H9 (cell line): ENCODE measurements at regions not wholly inside any gene's neighbourhood (a gene's known extent, or its start where the extent isn't known, plus 50 kb on each side); places are given as distances from the start of the nearest gene placed in this dataset.

ENCODE experiments used
- DNase-seq: peaks from one replicate; pipeline ENCODE4 v3.0.0-alpha.2; 2017
- H2AFZ ChIP-seq: one replicate; pipeline ENCODE4 v1.6.1; 2013; ENCODE audit warnings: mild to moderate bottlenecking, low read length, control low read depth, moderate library complexity
- H2AK5ac ChIP-seq: 2 replicates; pipeline ENCODE4 v1.6.1; 2013; ENCODE audit warnings: low read length, control low read depth, mixed read lengths; ENCODE audit not compliant: insufficient read length
- H2BK120ac ChIP-seq: one replicate; pipeline ENCODE4 v1.6.1; 2013; ENCODE audit warnings: low read depth, mild to moderate bottlenecking, low read length, control low read depth, inconsistent platforms; ENCODE audit not compliant: poor library complexity, severe bottlenecking
- H2BK12ac ChIP-seq: 2 replicates; pipeline ENCODE4 v1.6.1; 2013; ENCODE audit warnings: low read length, control low read depth, mixed read lengths, low read depth; ENCODE audit not compliant: insufficient read length
- H2BK15ac ChIP-seq: 2 replicates; pipeline ENCODE4 v1.6.1; 2013; ENCODE audit warnings: low read depth, low read length, control low read depth
- H2BK20ac ChIP-seq: one replicate; pipeline ENCODE4 v1.6.1; 2013; ENCODE audit warnings: low read depth, mild to moderate bottlenecking, low read length, control low read depth, inconsistent platforms; ENCODE audit not compliant: poor library complexity, severe bottlenecking
- H2BK5ac ChIP-seq: 2 replicates; pipeline ENCODE4 v1.6.1; 2013; ENCODE audit warnings: low read length, control low read depth, mixed read lengths; ENCODE audit not compliant: insufficient read length
- H3K14ac ChIP-seq: 2 replicates; pipeline ENCODE4 v1.6.1; 2013; ENCODE audit warnings: low read length, control low read depth; ENCODE audit not compliant: insufficient read depth
- H3K18ac ChIP-seq: 2 replicates; pipeline ENCODE4 v1.6.1; 2013; ENCODE audit warnings: low read depth, mild to moderate bottlenecking, mixed read lengths, low read length, control low read depth; ENCODE audit not compliant: insufficient read length
- H3K23ac ChIP-seq: 2 replicates; pipeline ENCODE4 v1.6.1; 2013; ENCODE audit warnings: low read length, control low read depth, mixed read lengths, low read depth; ENCODE audit not compliant: insufficient read length
- H3K23me2 ChIP-seq: 2 replicates; pipeline ENCODE4 v1.6.1; 2013; ENCODE audit warnings: low read depth, mild to moderate bottlenecking, mixed read lengths, low read length, control low read depth; ENCODE audit not compliant: insufficient read length, poor library complexity, severe bottlenecking
- H3K27ac ChIP-seq: 2 replicates; pipeline ENCODE4 v1.5.1; 2013; ENCODE audit warnings: low read length, control low read depth, mixed read lengths, low read depth; ENCODE audit not compliant: insufficient read length
- H3K27me3 ChIP-seq: 2 replicates; pipeline ENCODE4 v1.6.1; 2013; ENCODE audit warnings: low read length, control low read depth, inconsistent platforms; ENCODE audit not compliant: insufficient read depth
- H3K4ac ChIP-seq: 2 replicates; pipeline ENCODE4 v1.6.1; 2013; ENCODE audit warnings: low read depth, mild to moderate bottlenecking, control low read depth, inconsistent platforms, low read length, moderate library complexity
- H3K4me1 ChIP-seq: 2 replicates; pipeline ENCODE4 v1.6.1; 2013; ENCODE audit warnings: low read length, control low read depth, inconsistent platforms; ENCODE audit not compliant: insufficient read depth
- H3K4me2 ChIP-seq: 2 replicates; pipeline ENCODE4 v1.6.1; 2013; ENCODE audit warnings: low read length, control low read depth, mixed read lengths; ENCODE audit not compliant: insufficient read length, insufficient read depth
- H3K56ac ChIP-seq: 2 replicates; pipeline ENCODE4 v1.6.1; 2013; ENCODE audit warnings: low read depth, mild to moderate bottlenecking, mixed read lengths, low read length, control low read depth; ENCODE audit not compliant: insufficient read length
- H3K79me1 ChIP-seq: 2 replicates; pipeline ENCODE4 v1.6.1; 2013; ENCODE audit warnings: low read depth, mild to moderate bottlenecking, moderate library complexity, low read length, control low read depth, inconsistent platforms; ENCODE audit not compliant: insufficient read depth, poor library complexity, severe bottlenecking
- H3K79me2 ChIP-seq: 2 replicates; pipeline ENCODE4 v1.6.1; 2013; ENCODE audit warnings: low read length, control low read depth, inconsistent platforms; ENCODE audit not compliant: insufficient read depth
- H3K9ac ChIP-seq: 2 replicates; pipeline ENCODE4 v1.6.1; 2013; ENCODE audit warnings: low read length, control low read depth, mixed read lengths; ENCODE audit not compliant: insufficient read length; ENCODE audit errors: extremely low read depth
- H3K9me3 ChIP-seq: one replicate; pipeline ENCODE4 v1.6.1; 2013; ENCODE audit warnings: low read depth, low read length, inconsistent platforms; ENCODE audit not compliant: control insufficient read depth
- H3T11ph ChIP-seq: one replicate; pipeline ENCODE4 v1.6.1; 2013; ENCODE audit warnings: mild to moderate bottlenecking, low read length, control low read depth, inconsistent platforms
- H4K20me1 ChIP-seq: one replicate; pipeline ENCODE4 v1.6.1; 2013; ENCODE audit not compliant: control insufficient read depth, insufficient read length, insufficient read depth
- H4K5ac ChIP-seq: 2 replicates; pipeline ENCODE4 v1.6.1; 2013; ENCODE audit warnings: low read depth, mild to moderate bottlenecking, mixed read lengths, low read length, control low read depth; ENCODE audit not compliant: insufficient read length
- H4K8ac ChIP-seq: replicated peaks from 2 replicates; pipeline ENCODE4 v1.6.1; 2013; ENCODE audit warnings: low read length, control low read depth, mixed read lengths, low read depth; ENCODE audit not compliant: insufficient read length
- H4K91ac ChIP-seq: 2 replicates; pipeline ENCODE4 v1.6.1; 2013; ENCODE audit warnings: low read depth, mild to moderate bottlenecking, moderate library complexity, mixed read lengths, low read length, control low read depth; ENCODE audit not compliant: insufficient read length
- H3K27ac Mint-ChIP-seq, 3 experiments: 2 replicates in 2 of 3; 3 replicates in 1 of 3; pipeline ENCODE4 v1.8.0; 2020 to 2021; ENCODE audit warnings: mixed read lengths in 3 of 3, mild to moderate bottlenecking in 1 of 3, moderate library complexity in 1 of 3
- H3K27me3 Mint-ChIP-seq: 2 replicates; pipeline ENCODE4 v1.8.0; 2021; ENCODE audit warnings: low read depth, mild to moderate bottlenecking, moderate library complexity, mixed read lengths
- H3K36me3 Mint-ChIP-seq, 3 experiments: 2 replicates in 2 of 3; 3 replicates in 1 of 3; pipeline ENCODE4 v1.8.0; 2020 to 2021; ENCODE audit warnings: low read depth in 3 of 3, mixed read lengths in 3 of 3; ENCODE audit not compliant: insufficient read depth in 1 of 3
- H3K4me1 Mint-ChIP-seq, 2 experiments: 2 replicates each; pipeline ENCODE4 v1.8.0; 2020; ENCODE audit warnings: mixed read lengths in 2 of 2
- H3K4me3 Mint-ChIP-seq, 2 experiments: 2 replicates in 1 of 2; 3 replicates in 1 of 2; pipeline ENCODE4 v1.8.0; 2020 to 2021; ENCODE audit warnings: mild to moderate bottlenecking in 2 of 2, mixed read lengths in 2 of 2, moderate library complexity in 1 of 2
- H3K9me3 Mint-ChIP-seq, 2 experiments: 2 replicates in 1 of 2; 3 replicates in 1 of 2; pipeline ENCODE4 v1.8.0; 2020; ENCODE audit warnings: mild to moderate bottlenecking in 2 of 2, mixed read lengths in 2 of 2, moderate library complexity in 1 of 2
- WGBS: extraction: QIAGEN DNeasy Blood & Tissue Kit; methylation state at CpG from one replicate; pipeline ENCODE4 v1.1.7; 2013; ENCODE audit warnings: missing lambda C conversion rate, low lambda C conversion rate, mixed read lengths; ENCODE audit not compliant: insufficient read length; ENCODE audit errors: extremely low coverage; 5-methylcytosine and 5-hydroxymethylcytosine counted together
- TF ChIP-seq, protein P1 (sequence below): fragments of 200-600 bp; sonication (generic); conservative IDR thresholded peaks from 3 replicates; pipeline ENCODE4 v1.8.0; 2021; ENCODE audit warnings: antibody characterized with exemption, mild to moderate bottlenecking

DNA sequence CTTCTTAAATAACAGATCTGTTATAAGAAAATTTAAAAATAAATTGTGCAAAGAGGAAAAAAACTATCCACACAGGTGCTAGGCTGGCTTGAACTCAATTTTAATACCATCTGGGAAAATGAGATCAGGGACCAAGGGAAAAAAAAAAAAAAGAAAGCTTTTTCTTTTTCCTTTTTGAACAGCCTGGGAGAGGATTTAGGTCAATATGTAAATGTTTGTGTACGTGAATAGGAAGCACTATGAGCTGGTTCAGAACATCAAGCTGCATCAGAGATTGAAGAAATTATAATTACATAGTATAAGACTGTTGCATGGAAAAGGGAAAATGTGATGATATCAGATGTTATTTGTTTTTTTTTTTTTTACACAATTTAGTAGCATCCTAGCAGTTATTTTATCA lies 548.0 kb downstream of the ARL4A start:
- H3K79me2 ChIP-seq, result no peaks in the 10 kb centered on the region
- no peaks in the 10 kb centered on the region for H3K27me3 Mint-ChIP-seq
- no peak overlapping the region for H3K4me3 Mint-ChIP-seq
- H3K4me2 ChIP-seq, result no peak overlapping the region
- H3K9ac ChIP-seq, result no peak overlapping the region
- no peak overlapping the region for H2AK5ac ChIP-seq
- no CpG with 5 or more reads among the region's 1 CpG for WGBS
- H2BK15ac ChIP-seq, result no peak overlapping the region
- no peak overlapping the region for H2AFZ ChIP-seq
- no peaks in the 10 kb centered on the region for H3K36me3 Mint-ChIP-seq
- TF ChIP-seq, protein P1, sequence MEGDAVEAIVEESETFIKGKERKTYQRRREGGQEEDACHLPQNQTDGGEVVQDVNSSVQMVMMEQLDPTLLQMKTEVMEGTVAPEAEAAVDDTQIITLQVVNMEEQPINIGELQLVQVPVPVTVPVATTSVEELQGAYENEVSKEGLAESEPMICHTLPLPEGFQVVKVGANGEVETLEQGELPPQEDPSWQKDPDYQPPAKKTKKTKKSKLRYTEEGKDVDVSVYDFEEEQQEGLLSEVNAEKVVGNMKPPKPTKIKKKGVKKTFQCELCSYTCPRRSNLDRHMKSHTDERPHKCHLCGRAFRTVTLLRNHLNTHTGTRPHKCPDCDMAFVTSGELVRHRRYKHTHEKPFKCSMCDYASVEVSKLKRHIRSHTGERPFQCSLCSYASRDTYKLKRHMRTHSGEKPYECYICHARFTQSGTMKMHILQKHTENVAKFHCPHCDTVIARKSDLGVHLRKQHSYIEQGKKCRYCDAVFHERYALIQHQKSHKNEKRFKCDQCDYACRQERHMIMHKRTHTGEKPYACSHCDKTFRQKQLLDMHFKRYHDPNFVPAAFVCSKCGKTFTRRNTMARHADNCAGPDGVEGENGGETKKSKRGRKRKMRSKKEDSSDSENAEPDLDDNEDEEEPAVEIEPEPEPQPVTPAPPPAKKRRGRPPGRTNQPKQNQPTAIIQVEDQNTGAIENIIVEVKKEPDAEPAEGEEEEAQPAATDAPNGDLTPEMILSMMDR, result no peak
- H3K23me2 ChIP-seq, result no peaks in the 10 kb centered on the region
- H3K27me3 ChIP-seq, result no peaks in the 10 kb centered on the region
- H2BK120ac ChIP-seq, result no peak overlapping the region
- H4K8ac ChIP-seq, result no peak overlapping the region
- H2BK5ac ChIP-seq, result no peak overlapping the region
- H4K91ac ChIP-seq, result no peak overlapping the region
- H3K56ac ChIP-seq, result no peak overlapping the region
- no peak overlapping the region for H3K14ac ChIP-seq
- H3K9me3 ChIP-seq, result no peaks in the 10 kb centered on the region
- H3K79me1 ChIP-seq, result no peaks in the 10 kb centered on the region
- no peak overlapping the region for H2BK12ac ChIP-seq
- no peak overlapping the region for H3K18ac ChIP-seq
- H3K4me1 ChIP-seq, result no peaks in the 10 kb centered on the region; the same call in 1 of the 2 replicates
- H4K5ac ChIP-seq, result no peak overlapping the region
- H3K4me1 Mint-ChIP-seq, result peaks cover 3% of the 10 kb centered on the region in 2 experiments; a peak in 2 of 4 replicates
- H3K27ac ChIP-seq, result no peak overlapping the region
- H3K9me3 Mint-ChIP-seq, result no peaks in the 10 kb centered on the region
- no peak overlapping the region for H3K23ac ChIP-seq
- no peak overlapping the region for H2BK20ac ChIP-seq
- H3K4ac ChIP-seq, result no peak overlapping the region
- no peak overlapping the region for H3K27ac Mint-ChIP-seq
- no peaks in the 10 kb centered on the region for H4K20me1 ChIP-seq
- no peak overlapping the region for H3T11ph ChIP-seq
- no peak for DNase-seq
